Activated CD4-positive, alpha-beta T cell treated with anti-CD3 and anti-CD28 coated beads, Interleukin-2, amount 50 U/mL, for 4 hours (primary cell): ENCODE measurements at regions not wholly inside any gene's neighbourhood (a gene's known extent, or its start where the extent isn't known, plus 50 kb on each side); places are given as distances from the start of the nearest gene placed in this dataset.
"Not testable (repeated sequence)": the region's sequence is repeated elsewhere in the genome, so short reads cannot be mapped to it uniquely, and the experiment has no call there.

ENCODE experiments used
- DNase-seq, 2 experiments: peaks; one replicate each; pipeline ENCODE4 v3.0.0-alpha.2; 2020

GRCh38 chr5:99243111-99243510, 314.3 kb upstream of the CHD1 start:
- no peak for DNase-seq

GRCh38 chr5:99239826-99240360, 311.1 kb upstream of the CHD1 start:
- no peak for DNase-seq

GRCh38 chr5:99191206-99191745, 262.5 kb upstream of the CHD1 start:
- DNase-seq, result no peak

- no peak for DNase-seq
Observed at GRCh38 chr5:99187611-99188010, 258.8 kb upstream of the CHD1 start.

GRCh38 chr5:99179206-99179605, 250.4 kb upstream of the CHD1 start:
- DNase-seq, result no peak

- DNase-seq, result no peak
Observed at GRCh38 chr5:99177796-99178195, 249.0 kb upstream of the CHD1 start.

- no peak for DNase-seq
Observed at GRCh38 chr5:99176186-99176585, 247.4 kb upstream of the CHD1 start.

- no peak for DNase-seq
Observed at GRCh38 chr5:99169309-99169708, 240.5 kb upstream of the CHD1 start.

- not testable (repeated sequence) for DNase-seq
Observed at GRCh38 chr5:99161538-99161937, 232.7 kb upstream of the CHD1 start.

- DNase-seq, result no peak
Observed at GRCh38 chr5:99156688-99157087, 227.9 kb upstream of the CHD1 start.

- DNase-seq, result not testable (repeated sequence)
Observed at GRCh38 chr5:99143283-99143795, 214.5 kb upstream of the CHD1 start.

GRCh38 chr5:99141534-99142128, 212.8 kb upstream of the CHD1 start:
- DNase-seq, result no peak

- DNase-seq, result no peak
Observed at GRCh38 chr5:99138911-99139310, 210.1 kb upstream of the CHD1 start.

GRCh38 chr5:99133921-99134320, 205.1 kb upstream of the CHD1 start:
- DNase-seq, result no peak

- no peak for DNase-seq
Observed at GRCh38 chr5:99129768-99130501, 201.1 kb upstream of the CHD1 start.

GRCh38 chr5:99122976-99123375, 194.2 kb upstream of the CHD1 start:
- no peak for DNase-seq

- DNase-seq, result no peak
Observed at GRCh38 chr5:99119326-99119725, 190.5 kb upstream of the CHD1 start.

- no peak for DNase-seq
Observed at GRCh38 chr5:99116526-99116925, 187.7 kb upstream of the CHD1 start.

GRCh38 chr5:99109894-99110293, 181.1 kb upstream of the CHD1 start:
- no peak for DNase-seq

GRCh38 chr5:99105216-99105615, 176.4 kb upstream of the CHD1 start:
- DNase-seq, result no peak

GRCh38 chr5:99104538-99105132, 175.8 kb upstream of the CHD1 start:
- DNase-seq, result no peak

- no peak for DNase-seq
Observed at GRCh38 chr5:99102073-99102697, 173.4 kb upstream of the CHD1 start.

GRCh38 chr5:99099691-99100090, 170.9 kb upstream of the CHD1 start:
- no peak for DNase-seq
